Activated T-helper 17 cell treated with anti-CD3 and anti-CD28 coated beads, Interleukin-2, amount 50 U/mL, for 72 hours (primary cell): ENCODE measurements at regions not wholly inside any gene's neighbourhood (a gene's known extent, or its start where the extent isn't known, plus 50 kb on each side); places are given as distances from the start of the nearest gene placed in this dataset.
"Not testable (repeated sequence)": the region's sequence is repeated elsewhere in the genome, so short reads cannot be mapped to it uniquely, and the experiment has no call there.

Source experiments
- ATAC-seq: fragments of 150-1000 bp; cut with Tn5 transposase; replicated peaks from 2 replicates; pipeline ENCODE4 v1.10.0; 2021; ENCODE audit warnings: mild to moderate bottlenecking, moderate library complexity
- H3K27ac Mint-ChIP-seq: one replicate; pipeline ENCODE4 v1.8.0; 2022; ENCODE audit warnings: mixed read lengths
- H3K27me3 Mint-ChIP-seq: one replicate; pipeline ENCODE4 v1.8.0; 2022; ENCODE audit warnings: mixed read lengths
- H3K36me3 Mint-ChIP-seq: one replicate; pipeline ENCODE4 v1.8.0; 2022; ENCODE audit warnings: low read depth, mild to moderate bottlenecking, mixed read lengths
- H3K4me1 Mint-ChIP-seq: one replicate; pipeline ENCODE4 v1.8.0; 2022; ENCODE audit warnings: mixed read lengths
- H3K4me3 Mint-ChIP-seq: one replicate; pipeline ENCODE4 v1.8.0; 2022; ENCODE audit warnings: mild to moderate bottlenecking, mixed read lengths
- H3K9me3 Mint-ChIP-seq: one replicate; pipeline ENCODE4 v1.8.0; 2022; ENCODE audit warnings: mixed read lengths

DNA sequence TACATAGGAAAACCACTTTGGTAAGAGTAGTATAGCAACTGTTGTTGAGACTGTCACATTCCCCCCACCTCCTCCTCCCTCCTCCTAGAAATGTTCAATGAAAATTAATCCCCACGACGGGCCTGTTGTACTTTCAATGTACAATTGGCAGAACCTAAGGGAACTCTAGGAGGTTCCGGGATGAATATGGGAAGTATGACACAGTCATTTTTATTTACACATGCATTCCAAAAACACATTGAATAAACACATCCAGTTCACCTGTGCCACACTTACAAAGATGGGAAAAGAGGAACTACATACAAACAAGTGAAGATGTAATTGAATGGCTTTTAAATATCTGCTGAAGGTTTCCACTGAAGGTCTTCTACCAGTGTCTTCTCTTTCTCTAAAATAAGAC is 144.4 kb upstream of the NBPF11 start:
- H3K4me3 Mint-ChIP-seq = no peak overlapping the region
- H3K4me1 Mint-ChIP-seq = no peaks in the 10 kb centered on the region
- H3K36me3 Mint-ChIP-seq = no peaks in the 10 kb centered on the region
- no peak overlapping the region for H3K27ac Mint-ChIP-seq
- peaks cover 5% of the 10 kb centered on the region for H3K27me3 Mint-ChIP-seq
- no peaks in the 10 kb centered on the region for H3K9me3 Mint-ChIP-seq
- ATAC-seq = no peak

DNA sequence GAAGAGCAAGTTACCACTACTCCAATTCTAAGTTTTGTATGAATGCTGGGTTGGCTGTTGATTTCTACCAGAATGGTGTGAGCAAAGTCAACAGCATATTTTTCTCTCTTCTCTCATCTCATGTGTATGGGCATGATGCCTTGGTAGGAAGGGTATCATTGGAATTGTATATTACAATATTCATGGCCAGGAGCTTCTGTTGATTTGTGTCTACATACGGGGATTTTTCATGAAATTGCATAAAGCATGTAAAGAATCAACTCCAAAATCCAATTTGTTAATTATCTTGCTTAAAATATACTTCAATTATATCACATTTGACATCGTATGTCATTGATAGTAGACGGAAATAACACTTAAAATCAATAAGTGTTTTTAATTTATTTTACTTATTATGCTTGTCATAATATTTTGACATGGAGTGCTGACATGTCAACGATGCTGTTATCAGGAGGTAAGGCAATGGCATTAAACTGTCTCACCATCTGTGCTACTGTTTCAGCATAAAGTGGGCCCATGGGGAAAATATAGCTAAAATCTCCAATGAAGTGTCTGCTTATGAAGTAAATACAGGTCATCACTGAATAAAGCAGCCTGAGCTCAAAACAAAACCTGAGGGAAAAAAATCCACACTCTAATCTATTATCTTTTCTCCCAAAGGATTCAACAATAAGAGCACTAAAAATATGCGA is 142.2 kb upstream of the NBPF11 start:
- H3K27me3 Mint-ChIP-seq = peaks cover 5% of the 10 kb centered on the region
- no peak overlapping the region for H3K27ac Mint-ChIP-seq
- no peaks in the 10 kb centered on the region for H3K4me1 Mint-ChIP-seq
- no peak overlapping the region for H3K4me3 Mint-ChIP-seq
- no peaks in the 10 kb centered on the region for H3K36me3 Mint-ChIP-seq
- no peaks in the 10 kb centered on the region for H3K9me3 Mint-ChIP-seq
- ATAC-seq = no peak

DNA sequence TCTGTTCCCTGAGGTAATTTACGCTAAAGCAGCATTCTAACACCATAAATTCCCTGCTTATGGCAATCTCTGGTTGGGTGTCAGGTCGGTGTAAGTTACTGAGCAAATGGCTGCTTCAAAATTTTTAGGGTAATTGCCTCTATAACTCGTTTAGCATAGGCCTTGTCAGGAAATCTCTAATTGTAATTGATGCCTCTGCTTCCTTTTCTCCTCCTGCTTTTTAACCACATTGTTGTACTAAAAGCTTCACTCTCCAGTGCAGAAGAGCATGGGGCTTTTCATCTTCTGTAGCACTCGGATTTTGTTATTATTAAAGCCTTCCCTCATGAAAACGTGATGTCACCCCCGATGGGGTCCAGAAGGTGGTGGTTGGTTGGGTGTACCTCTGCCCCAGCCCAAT is 141.6 kb upstream of the NBPF11 start:
- no peak overlapping the region for H3K27ac Mint-ChIP-seq

GRCh38 chr1:148292915-148293314 is 140.8 kb upstream of the NBPF11 start:
- Mint-ChIP-seq H3K36me3 (no peaks in the 10 kb centered on the region), H3K4me1 (no peaks in the 10 kb centered on the region), H3K27me3 (peaks cover 5% of the 10 kb centered on the region), H3K4me3 (no peak overlapping the region), H3K9me3 (no peaks in the 10 kb centered on the region), H3K27ac (no peak overlapping the region)
- ATAC-seq = peak; percentile 86

More for the DNA sequence above, 141.6 kb upstream of the NBPF11 start:
- H3K9me3 Mint-ChIP-seq = no peaks in the 10 kb centered on the region
- no peak overlapping the region for H3K4me3 Mint-ChIP-seq
- H3K4me1 Mint-ChIP-seq = no peaks in the 10 kb centered on the region
- peaks cover 5% of the 10 kb centered on the region for H3K27me3 Mint-ChIP-seq
- no peak for ATAC-seq
- H3K36me3 Mint-ChIP-seq = no peaks in the 10 kb centered on the region

GRCh38 chr1:148290881-148291280 is 138.8 kb upstream of the NBPF11 start:
- Mint-ChIP-seq H3K27ac (no peak overlapping the region), H3K9me3 (no peaks in the 10 kb centered on the region), H3K4me1 (no peaks in the 10 kb centered on the region), H3K27me3 (peaks cover 8% of the 10 kb centered on the region), H3K36me3 (no peaks in the 10 kb centered on the region), H3K4me3 (no peak overlapping the region)
- no peak for ATAC-seq

DNA sequence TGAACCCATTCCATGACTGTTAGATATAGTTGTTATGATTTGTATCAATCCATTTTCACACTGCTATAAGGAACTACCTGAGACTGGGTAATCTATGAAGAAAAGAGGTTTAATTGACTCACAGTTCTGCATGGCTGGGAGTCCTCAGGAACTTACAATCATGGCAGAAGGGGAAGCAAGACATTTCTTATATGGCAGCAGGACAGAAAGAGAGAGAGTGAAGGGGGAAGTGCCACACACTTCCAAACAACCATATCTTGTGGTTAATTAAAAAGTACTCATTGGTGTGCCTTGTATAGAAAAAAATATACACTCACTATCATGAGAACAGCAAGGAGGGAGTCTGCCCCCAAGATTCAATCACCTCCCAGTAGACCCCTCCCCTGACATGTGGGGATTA is 137.6 kb upstream of the NBPF11 start:
- Mint-ChIP-seq H3K4me3 (no peak overlapping the region), H3K4me1 (no peaks in the 10 kb centered on the region), H3K27ac (no peak overlapping the region), H3K36me3 (no peaks in the 10 kb centered on the region), H3K27me3 (peaks cover 8% of the 10 kb centered on the region), H3K9me3 (no peaks in the 10 kb centered on the region)
- ATAC-seq = no peak

- H3K36me3 Mint-ChIP-seq, H3K27ac Mint-ChIP-seq, H3K4me1 Mint-ChIP-seq, H3K9me3 Mint-ChIP-seq, H3K4me3 Mint-ChIP-seq, H3K27me3 Mint-ChIP-seq, ATAC-seq: not testable (repeated sequence)
Measured at GRCh38 chr1:148285946-148286345, 133.9 kb upstream of the NBPF11 start.

DNA sequence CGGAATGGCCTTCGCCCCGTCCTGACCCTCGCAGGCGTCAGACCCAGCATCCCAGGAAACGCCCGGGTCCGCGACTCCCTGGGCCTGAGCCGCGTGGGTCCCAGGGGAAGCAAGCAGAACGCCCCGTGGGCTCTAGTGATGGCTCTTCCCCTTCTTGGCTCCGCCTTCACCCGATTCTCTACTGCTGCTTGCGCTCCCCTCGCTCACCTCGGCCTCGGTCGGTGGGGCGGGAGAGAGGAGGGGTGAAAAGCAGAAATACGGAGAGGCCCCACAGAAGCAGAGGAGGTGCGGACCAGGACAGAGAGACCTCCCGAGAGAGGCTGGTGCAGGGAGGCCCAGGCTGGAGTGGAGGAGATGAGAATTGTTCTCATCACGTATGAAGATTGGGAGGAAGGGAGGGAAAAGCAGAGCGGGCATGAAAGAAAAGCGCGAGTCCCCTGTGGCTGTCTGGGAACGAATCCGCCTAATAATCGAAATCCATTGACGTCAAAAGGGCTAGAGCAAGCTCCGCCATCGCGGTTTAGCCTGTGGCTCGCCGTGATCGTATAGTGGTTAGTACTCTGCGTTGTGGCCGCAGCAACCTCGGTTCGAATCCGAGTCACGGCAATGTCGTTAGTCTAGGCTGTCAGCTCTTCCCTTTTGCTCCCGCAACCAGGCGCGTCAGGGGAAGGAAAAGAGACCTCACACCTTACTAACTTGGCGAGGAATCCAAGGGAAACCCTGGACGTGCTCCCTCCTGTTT is 128.9 kb upstream of the NBPF11 start:
- not testable (repeated sequence) for H3K9me3 Mint-ChIP-seq, H3K36me3 Mint-ChIP-seq, H3K4me1 Mint-ChIP-seq, H3K27ac Mint-ChIP-seq
- peak; percentile 90 for ATAC-seq
- Mint-ChIP-seq H3K4me3 (peak overlapping the region; percentile 80), H3K27me3 (peaks cover 13% of the 10 kb centered on the region)

GRCh38 chr1:148279002-148279542 is 127.0 kb upstream of the NBPF11 start:
- not testable (repeated sequence) for ATAC-seq, H3K4me1 Mint-ChIP-seq, H3K9me3 Mint-ChIP-seq, H3K36me3 Mint-ChIP-seq, H3K27ac Mint-ChIP-seq
- peaks cover 21% of the 10 kb centered on the region for H3K27me3 Mint-ChIP-seq
- H3K4me3 Mint-ChIP-seq = peak overlapping the region; percentile 80

DNA sequence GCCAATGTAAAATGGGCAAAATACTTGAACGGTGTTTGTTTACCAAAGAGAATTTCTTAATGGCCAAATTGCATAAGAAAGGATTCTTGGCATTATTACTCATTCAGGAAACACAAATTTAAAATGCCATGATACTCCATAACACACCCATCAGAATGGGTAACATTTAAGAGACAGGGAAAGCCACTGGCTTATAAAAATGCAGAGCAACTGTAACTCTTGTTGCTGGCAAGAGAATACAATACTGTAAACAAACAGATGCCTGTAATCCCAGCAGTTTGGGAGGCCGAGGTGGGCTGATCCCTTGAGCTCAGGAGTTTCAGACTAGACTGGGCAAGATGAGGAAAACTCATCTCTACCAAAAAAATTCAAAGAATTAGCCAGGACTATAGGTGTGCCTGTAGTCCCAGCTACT is 125.8 kb upstream of the NBPF11 start:
- H3K27me3 Mint-ChIP-seq = peaks cover 32% of the 10 kb centered on the region
- not testable (repeated sequence) for H3K4me3 Mint-ChIP-seq, H3K27ac Mint-ChIP-seq, H3K4me1 Mint-ChIP-seq, H3K9me3 Mint-ChIP-seq, ATAC-seq, H3K36me3 Mint-ChIP-seq

GRCh38 chr1:148267066-148267465 is 115.0 kb upstream of the NBPF11 start:
- H3K36me3 Mint-ChIP-seq = peaks cover 12% of the 10 kb centered on the region
- not testable (repeated sequence) for H3K27me3 Mint-ChIP-seq, H3K4me3 Mint-ChIP-seq, H3K9me3 Mint-ChIP-seq, ATAC-seq, H3K27ac Mint-ChIP-seq
- H3K4me1 Mint-ChIP-seq = peaks cover 22% of the 10 kb centered on the region

- no peaks in the 10 kb centered on the region for H3K27me3 Mint-ChIP-seq
- peak; percentile 10 for ATAC-seq
- no peaks in the 10 kb centered on the region for H3K9me3 Mint-ChIP-seq
- H3K27ac Mint-ChIP-seq = no peak overlapping the region
- peaks cover 22% of the 10 kb centered on the region for H3K4me1 Mint-ChIP-seq
- peaks cover 12% of the 10 kb centered on the region for H3K36me3 Mint-ChIP-seq
- peak overlapping the region; percentile 92 for H3K4me3 Mint-ChIP-seq
Measured at GRCh38 chr1:148264374-148265276, 112.5 kb upstream of the NBPF11 start.

GRCh38 chr1:148263906-148264255 is 111.8 kb upstream of the NBPF11 start:
- Mint-ChIP-seq H3K4me1 (peaks cover 22% of the 10 kb centered on the region), H3K27me3 (no peaks in the 10 kb centered on the region), H3K9me3 (no peaks in the 10 kb centered on the region), H3K27ac (peak overlapping the region; percentile 95), H3K4me3 (peak overlapping the region; percentile 92), H3K36me3 (peaks cover 12% of the 10 kb centered on the region)
- no peak for ATAC-seq

- H3K27ac Mint-ChIP-seq = peak overlapping the region; percentile 95
- H3K4me3 Mint-ChIP-seq = peak overlapping the region; percentile 92
- peaks cover 12% of the 10 kb centered on the region for H3K36me3 Mint-ChIP-seq
- H3K9me3 Mint-ChIP-seq = no peaks in the 10 kb centered on the region
- no peaks in the 10 kb centered on the region for H3K27me3 Mint-ChIP-seq
- peaks cover 22% of the 10 kb centered on the region for H3K4me1 Mint-ChIP-seq
- peak; percentile 87 for ATAC-seq
Measured at GRCh38 chr1:148263128-148263905, 111.2 kb upstream of the NBPF11 start.
